Hippocampal formation (tissue), 2 donors: ENCODE measurements at regions not wholly inside any gene's neighbourhood (a gene's known extent, or its start where the extent isn't known, plus 50 kb on each side); places are given as distances from the start of the nearest gene placed in this dataset.

Source experiments
- DNase-seq, 2 donors: peaks; one replicate each; lab custom pipeline; 2025; lab: John Stamatoyannopoulos, UW

DNA sequence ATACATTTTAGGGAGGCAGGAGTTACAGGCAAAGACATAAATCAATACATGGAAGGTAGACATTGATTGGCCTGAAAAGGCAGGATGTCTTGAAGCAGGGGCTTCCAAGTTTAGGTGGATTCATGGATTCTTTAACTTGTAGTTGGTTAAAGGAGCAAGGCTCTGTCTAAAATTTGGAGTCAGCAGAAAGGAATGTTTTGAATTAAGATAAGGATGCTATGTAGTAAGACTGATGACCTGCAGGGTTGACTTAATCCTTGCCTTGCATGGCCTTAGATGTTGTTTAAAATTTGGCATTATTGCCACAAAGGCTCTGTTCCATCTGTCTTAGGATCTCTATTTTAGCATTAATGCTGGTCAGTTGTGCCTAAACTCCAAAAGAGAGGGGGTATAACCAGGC lies 171.3 kb downstream of the C5orf15 start:
- DNase-seq, result no peak

DNA sequence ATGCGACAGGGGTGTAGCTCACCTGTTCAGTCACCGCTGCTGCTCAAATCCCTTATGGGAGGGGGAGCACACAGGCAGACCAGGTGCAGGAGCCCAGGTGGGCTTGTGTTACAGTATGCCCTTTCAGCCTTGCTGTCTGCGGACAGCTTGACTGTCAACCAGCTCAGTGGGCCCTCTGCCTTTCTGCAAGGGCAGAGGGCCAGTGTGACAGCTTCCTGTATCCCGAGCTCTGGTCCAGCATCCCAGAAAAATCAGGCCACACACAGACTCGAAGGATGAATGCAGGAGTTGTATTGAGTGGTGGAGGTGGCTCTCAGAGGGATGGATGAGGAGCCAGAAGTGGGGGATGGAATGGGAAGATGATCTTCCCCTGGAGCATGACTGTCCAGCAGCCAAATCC lies 172.2 kb downstream of the C5orf15 start:
- no peak for DNase-seq

DNA sequence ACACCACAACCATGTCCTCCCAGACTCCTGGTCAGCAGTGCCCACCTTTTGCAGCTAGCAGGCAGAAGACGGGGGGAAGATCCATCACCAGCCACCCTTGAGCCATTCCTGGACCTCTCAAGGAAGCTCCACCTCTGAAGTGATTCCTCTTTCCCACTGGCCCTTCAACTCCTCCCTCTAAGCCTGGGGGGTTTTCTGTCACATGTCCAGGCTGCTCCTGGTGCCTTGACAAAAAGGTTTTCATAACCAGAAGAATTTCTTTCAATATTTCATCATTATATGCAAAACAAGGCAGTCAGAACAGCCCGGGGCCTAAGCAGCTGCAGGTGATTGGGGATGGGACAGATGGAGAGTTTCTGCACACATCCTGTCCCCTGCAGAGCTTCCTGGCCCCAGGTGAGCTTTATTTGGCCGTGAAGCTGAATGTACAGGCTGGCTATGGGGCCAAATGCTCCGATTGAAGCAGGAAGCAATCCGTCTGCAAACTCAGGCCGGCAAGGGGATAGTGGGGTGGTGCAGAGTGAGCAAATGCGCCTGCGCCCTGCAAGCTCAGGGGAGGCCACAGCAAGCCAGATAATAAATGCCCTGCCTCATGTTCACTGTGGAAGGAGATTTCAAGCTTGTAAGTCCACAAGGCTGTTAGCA lies 173.5 kb downstream of the C5orf15 start:
- no peak for DNase-seq

DNA sequence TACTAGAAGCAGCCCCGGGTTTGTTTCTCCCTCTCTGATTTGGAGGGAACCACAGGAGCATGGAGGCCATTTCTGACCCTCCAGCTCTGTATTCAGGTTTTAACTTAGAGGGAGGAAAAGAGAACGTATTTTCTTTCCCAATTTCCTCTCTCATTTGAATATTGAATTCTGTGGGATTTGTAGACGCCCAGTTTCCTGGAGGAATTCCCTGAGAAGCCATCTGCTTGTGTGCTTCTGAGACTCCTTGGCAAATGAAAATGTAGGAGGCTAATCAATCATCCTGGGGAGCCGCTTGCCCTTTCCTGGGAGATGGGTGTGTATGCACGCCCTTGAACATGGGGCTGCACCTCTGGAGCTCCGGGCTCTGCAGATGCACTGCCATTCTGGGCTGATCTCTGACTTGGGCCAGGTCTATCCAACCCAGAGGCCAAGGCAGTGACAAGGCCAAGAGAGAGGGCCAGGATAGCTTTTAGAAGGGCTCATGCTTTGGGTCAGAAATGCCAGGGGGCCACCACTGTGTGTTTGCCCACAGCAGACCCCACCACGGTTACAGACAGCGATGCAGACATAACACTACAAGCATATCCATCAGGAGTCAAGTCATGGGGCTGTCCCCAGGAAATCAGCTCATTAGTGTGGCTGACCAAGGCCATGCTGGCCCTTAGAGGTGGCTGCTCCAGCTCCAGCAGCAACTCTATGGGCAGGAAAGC lies 174.5 kb downstream of the C5orf15 start:
- DNase-seq, result no peak

DNA sequence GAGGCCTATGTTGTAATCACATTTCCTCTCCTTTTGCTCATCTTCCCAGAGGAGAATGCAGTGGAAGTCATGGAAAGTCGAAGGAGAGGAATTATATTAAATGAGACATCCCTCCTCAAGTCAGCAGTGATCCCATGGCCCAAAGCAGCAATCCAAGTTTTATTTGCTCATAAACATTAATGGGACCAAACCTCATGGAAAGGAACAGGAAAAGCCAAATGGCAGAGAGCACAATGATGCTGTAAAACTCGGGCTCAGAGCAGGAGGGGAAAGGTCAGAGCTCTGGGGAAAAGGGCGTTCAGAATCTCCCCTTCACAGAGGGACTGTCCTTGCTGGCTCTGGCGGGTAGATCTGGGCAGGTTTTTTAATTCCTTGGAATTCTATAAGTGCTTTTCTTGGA lies 175.8 kb downstream of the C5orf15 start:
- DNase-seq, result no peak

DNA sequence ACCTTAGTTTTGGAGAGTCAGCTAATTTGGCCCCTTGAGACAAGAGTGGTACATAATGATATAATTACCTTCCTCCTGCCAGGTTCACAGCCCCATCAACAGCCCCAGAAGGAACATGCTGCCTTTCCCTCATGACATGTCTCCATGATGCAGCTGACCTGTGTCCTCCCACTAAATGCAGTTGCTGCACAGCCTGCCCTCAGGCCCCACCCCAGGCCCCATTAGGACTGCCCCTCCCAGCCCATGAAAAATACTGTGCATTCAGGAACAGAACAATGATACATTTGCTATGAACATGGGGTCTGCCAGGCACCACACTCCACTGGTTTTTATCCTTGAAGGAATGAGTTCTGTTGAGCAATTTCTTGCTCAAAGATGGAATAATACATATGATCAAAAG lies 176.4 kb downstream of the C5orf15 start:
- DNase-seq, result no peak

DNA sequence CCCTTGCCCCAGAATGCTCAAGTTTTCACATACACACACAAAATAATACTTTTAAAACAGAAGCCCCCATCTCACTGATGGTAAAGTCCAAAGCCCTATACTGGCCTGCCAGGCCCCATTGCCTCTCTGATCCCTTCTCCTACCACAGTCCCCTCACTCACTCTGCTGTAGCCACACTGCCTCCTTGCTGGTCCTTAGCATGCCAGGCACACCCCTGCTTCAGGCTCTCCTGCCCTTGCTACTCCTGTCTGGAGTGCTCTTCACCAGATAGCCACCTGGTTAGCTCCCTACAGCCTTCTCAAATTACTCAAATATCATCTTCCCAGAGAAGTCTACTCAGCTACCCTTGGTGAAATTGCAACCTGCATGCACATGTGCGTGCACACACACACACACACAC lies 177.5 kb downstream of the C5orf15 start:
- no peak for DNase-seq

DNA sequence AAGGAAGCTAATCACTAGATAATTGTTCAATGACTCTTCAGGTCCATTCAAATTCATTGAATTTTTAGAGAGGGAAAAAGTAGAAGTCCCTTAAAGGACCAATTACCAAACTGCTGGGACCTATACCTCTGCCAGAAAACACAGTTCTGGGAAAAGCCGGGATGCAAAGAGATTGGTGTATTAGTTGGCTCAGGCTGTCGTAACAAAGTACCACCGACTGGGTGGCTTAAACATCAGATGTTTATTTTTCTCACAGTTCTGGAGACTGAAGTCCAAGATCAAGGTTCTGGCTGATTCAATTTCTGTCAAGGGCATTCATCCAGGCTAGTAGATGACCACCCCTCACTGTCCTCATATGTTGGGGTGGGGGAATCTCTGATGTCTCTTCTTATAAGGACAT lies 177.1 kb upstream of the FSTL4 start:
- no peak for DNase-seq

DNA sequence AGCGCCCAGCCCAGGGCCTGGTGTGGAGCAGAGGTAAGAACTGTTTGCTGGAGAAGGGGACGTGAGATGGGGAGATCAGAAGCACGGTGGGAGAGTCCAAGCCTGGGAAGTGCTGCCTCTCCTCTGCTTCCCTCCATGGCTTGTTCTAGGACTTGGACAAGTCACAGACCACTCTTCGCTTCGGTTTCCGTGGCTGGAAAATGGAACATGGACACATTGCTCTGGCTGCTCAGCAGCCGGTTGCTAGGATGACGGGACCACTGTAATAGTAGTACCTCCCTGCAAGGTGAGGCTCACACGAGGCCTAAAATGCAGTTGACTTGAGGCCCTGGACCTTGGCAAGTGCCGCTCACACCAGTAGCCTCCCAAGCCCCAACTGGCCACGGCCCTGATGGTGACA lies 175.8 kb upstream of the FSTL4 start:
- DNase-seq, result no peak

DNA sequence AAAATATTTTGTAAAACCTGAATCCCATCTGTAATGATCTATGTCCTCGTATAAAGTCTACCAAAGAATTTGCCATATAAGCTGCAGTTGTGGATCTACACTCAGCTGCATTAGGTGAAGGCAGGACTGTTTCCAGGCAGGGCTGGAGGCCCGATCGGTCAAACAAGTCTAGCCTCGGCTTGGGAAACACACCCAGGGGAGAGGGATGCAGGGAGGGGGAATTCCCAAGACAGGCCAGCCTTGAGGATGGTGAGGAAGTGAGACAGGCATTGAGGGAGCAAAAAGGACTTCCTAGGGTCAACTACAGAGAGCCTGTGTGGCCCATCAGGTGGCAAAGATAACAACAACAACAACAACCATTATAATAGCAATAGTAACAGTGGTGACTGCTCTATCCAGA lies 174.1 kb upstream of the FSTL4 start:
- no peak for DNase-seq

DNA sequence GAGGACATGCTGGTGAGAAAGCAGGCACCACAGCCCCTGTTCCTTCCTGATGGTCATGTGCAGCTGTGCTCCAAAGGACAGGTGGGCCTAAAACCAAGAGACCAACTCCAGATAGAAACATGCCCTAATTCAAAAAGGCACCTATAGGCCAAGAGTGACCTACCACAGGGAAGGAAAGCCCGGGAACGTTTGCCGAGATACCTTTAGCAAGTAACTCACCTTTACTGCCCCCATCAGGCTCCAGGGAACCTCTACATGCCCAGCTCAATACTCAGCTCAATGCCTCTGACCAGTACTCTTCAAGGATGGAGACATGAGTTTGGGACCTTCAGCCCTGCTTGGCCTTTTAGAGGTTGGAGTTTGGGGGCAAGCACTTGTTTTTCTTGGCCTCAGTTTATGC lies 172.8 kb upstream of the FSTL4 start:
- no peak for DNase-seq

DNA sequence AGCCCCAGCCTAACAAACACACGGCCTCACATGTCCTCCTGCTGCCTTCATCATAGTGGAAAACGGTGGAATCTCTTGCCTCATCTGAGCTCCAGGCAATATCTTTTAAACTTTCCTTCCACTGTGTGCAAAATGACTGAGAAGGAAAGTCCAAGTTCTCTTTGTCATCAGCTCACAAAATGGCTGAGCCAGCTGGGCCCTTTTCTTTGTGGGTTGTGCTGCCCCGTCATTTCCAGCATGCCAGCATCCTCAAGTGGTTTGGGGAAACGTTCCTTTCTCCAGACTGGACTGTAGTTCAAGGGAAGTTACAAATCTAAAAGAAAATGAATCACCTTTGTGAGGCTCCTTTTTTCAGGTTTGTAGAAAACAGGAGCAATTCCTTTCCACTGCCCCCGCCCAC lies 171.1 kb upstream of the FSTL4 start:
- no peak for DNase-seq

DNA sequence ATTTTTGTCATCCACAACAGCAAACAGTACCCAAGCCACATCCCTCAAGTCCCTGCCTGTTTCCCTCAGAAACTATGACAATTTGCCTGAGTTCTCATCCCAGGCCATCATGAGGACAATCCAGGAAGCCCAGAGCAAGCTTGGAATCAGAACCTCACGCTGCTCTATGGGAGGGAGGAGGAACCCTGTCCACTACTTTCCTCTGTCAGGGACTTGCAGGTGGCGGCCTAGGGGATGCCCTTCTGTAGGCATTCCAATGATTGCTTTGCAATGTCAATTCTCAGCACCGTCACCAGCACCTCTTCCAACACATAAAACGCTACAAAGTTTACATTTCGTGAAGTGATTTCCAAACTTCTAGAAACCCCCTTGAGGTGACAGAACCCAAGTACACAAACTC lies 170.4 kb upstream of the FSTL4 start:
- DNase-seq, result no peak

DNA sequence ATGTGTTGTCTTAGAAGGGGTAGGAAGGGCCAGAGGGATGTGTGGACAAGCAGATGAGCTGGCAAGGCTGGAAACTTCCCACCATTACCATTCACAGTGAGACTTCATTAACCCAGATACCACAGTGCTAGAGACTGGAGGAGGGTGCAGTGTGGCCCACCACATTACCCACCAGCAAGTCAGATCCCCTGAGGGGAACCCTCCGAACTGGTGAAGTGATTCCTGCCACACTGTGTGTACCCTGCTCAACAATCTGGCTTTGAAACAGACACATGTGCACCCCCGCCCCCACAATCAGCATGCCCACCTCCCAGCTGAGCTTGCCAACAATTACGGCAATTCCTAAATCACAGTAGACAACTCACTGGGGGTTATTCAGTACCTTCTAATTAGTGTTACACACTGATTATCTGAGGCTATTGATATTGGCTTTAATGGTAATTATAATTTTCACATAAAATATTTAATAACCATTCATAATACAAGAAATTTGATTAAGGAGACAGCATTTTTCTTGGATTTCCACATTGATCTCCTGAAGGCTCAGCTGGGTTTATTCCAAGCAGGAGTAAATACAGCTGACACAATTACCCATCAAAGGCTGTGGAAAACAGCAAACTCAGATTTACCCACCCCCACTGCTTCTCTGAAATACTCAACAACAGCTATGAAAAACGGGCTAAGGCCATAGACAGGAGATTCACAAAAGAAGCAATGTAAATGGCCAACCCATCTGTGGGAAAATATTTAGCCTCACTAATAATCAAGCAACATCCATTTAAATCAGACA lies 169.3 kb upstream of the FSTL4 start:
- no peak for DNase-seq

DNA sequence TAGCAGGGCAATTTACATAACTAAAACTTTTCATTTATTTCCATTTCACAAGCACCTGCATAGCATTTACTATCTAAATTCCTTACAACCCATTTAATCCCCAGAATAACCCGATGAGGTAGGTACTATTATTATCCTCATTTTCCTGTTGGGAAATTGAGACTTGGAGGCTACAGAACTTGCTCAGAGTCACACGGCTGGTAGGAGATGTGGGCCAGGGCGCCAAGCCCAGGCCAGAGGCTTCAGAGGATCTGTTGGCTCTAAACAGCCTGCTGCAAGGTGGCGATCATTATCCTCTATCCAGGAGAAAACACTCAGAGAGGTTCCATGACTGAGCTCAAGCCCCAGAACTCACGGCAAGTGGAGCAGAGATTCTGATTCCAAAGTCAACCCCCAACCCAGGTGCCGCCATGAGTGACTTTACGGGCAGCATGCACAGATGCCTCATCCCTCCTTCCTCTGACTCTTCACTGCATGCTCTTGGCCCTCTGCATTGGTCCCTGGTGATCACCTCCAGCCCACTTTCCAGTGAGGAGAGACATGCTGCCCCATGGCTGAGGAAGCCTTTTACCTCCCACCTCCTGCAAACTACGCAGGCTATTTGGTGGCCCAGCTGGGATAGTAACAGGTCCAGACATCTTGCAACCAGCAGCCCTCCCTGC lies 168.4 kb upstream of the FSTL4 start:
- DNase-seq, result no peak

DNA sequence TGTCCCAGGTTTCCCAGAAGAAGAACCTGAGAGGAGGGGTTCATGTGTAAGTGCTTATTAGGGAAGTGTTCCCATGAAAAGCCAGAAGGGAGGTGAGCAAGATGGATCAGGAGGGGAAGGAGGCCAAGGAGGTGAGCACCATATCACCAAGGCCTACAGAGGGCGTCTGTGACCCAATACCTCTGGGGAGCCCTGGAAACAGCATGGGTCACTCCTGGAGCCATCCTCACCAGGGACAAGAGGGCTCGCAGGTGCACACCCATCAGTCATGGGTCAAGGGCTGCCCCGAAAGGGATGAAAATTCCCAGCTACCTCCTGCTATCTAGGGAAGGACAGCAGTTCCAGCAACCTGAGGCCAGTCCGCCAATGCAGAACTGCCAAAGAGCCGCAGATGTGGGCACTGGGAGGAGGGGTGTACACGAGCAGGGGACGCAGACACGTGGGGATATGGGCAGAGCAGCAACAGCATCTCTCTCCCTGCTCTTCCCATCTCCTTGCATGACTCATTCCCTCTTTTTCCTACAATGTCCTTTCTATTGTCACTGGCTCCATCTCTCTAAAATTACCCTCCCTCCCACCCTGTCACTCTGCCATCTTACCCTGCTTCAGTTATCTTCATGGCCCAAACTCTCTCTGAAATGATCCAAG lies 167.6 kb upstream of the FSTL4 start:
- DNase-seq, result no peak

DNA sequence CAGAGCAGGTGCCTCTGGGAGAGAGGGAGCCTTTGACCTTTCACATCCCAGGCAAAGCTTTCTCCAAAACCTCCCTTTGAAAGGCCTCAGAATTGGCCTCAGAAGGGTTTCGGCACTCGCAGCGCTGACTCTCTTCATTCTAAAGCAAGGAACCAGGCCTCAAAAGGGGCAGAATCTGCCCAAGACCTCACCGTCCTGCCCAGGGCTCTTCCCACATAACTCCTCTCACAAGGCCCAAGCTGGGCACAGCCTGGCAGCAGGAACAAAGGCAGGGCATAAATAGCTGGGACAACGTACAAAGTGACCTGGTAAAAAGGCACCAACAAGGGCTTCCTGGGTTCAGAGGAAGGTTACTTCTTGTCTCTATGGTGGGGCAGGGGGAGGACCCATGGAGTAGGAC lies 166.3 kb upstream of the FSTL4 start:
- DNase-seq, result no peak

DNA sequence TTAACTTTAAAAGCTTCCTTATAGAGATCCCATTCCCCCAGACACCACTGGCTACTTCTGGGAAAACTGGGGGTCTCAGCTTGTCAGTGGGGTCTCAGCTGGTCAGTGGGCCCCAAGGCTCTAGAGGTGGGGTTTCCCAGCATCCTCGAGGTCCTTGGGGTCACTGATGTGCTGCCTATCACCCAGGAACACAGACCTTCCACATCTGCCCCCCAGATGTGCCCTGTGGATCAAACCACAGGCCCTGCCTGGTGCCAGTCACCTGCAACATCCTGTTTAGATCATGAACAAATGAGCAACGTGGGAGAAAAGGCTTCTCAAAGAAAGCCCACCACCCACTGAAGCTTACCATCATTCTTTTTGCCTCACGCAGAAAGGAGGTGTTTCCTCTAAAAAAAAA lies 165.6 kb upstream of the FSTL4 start:
- no peak for DNase-seq

DNA sequence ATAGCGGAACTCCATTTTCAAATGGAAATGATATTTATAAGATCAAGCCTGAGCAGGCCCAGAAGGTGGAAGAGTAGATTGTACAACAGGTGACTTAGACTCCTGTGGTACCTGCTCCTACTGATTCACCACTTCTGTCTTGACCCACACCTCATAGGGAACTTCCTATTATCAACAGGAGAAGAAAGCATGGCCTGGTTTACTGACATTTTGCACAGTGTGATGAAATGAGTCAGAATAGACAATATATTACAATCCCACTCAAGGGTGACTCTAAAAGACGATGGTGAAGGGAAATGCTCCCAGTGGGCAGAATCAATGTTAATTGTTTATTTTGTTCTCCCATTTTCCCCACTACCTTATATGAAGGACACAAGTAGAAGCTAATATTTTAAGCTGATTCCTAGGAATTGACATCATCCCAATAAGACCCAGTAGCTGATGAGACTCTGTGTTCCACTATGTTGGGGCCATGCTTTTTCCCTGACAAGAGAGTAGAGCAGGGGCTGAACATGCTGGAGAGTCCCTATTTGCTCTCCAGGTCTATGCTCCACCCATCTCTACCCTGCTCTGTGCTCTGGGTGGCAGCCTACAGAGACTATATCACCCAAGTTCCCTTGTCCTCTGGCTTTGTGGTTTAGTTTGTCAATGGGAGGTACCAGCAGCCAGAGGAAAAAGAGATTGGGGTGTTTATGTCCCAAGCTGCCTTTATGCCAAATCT lies 163.4 kb upstream of the FSTL4 start:
- no peak for DNase-seq

DNA sequence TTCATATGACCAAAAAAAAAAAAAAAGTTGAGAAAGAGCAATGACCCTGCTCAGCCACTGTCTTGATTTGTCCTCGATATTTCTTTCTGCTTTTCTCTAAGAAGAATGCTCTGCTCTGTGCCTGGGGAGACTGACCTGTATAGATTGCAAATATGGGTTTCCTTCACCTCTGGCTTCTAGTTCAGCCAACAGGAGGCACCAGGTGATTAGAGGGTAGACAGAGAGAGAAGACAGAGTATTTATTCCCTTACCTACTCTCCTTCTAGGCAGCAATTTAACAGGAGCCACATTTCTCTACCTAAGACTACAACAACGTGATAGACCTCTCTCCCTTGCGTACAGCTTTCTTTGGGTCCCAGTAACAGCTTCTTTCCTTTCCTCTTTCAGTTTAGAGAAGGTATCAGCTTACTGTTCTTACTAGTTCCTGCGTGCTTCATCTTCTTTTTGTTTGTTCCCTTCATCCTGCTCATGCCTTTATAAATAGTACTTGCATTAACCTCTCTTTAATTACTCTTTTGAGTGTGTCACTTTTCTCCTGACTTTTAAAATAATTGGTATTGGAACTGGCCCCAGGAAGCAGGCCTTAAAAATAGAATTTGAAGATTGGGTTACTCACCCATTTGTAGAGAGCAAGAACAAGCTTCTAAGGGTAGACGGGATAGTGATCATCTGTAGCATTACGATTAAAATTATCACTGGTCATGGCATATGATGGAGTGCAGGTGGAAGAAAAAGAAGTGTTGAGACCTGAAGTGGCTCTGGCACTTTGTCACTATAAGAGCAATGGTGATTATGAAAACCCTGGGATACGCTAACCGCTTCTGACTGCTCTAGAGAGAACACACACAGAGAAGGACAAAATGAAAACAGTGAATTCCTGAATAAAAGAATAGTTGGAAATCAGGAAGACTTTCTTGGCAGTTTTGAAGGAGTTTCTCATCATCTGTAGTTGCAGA lies 161.2 kb upstream of the FSTL4 start:
- no peak for DNase-seq
